Effector memory CD4-positive, alpha-beta T cell (primary cell): ENCODE measurements at regions not wholly inside any gene's neighbourhood (a gene's known extent, or its start where the extent isn't known, plus 50 kb on each side); places are given as distances from the start of the nearest gene placed in this dataset.

Experiments
- DNase-seq, 3 donors: peaks; one replicate each; pipeline ENCODE4 v3.0.0-alpha.2; 2020
- H3K27ac ChIP-seq: 2 replicates; pipeline ENCODE4 v1.7.0; 2013; ENCODE audit warnings: mild to moderate bottlenecking, low read length, moderate library complexity; ENCODE audit not compliant: insufficient read depth, poor library complexity, severe bottlenecking
- H3K27me3 ChIP-seq: replicated peaks from 2 replicates; pipeline ENCODE4 v1.7.0; 2013; ENCODE audit warnings: mild to moderate bottlenecking, low read length; ENCODE audit not compliant: insufficient read depth, control insufficient read depth, poor library complexity, severe bottlenecking
- H3K36me3 ChIP-seq: 2 replicates; pipeline ENCODE4 v1.7.0; 2013; ENCODE audit warnings: mild to moderate bottlenecking, low read length, moderate library complexity; ENCODE audit not compliant: control insufficient read depth, insufficient read depth
- H3K4me1 ChIP-seq: 2 replicates; pipeline ENCODE4 v1.7.0; 2013; ENCODE audit warnings: low read length, mild to moderate bottlenecking; ENCODE audit not compliant: control insufficient read depth, insufficient read depth, poor library complexity, severe bottlenecking
- H3K4me3 ChIP-seq: 2 replicates; pipeline ENCODE4 v1.7.0; 2013; ENCODE audit warnings: low read length, low read depth, mild to moderate bottlenecking; ENCODE audit not compliant: insufficient read depth, poor library complexity, severe bottlenecking
- H3K9me3 ChIP-seq: 2 replicates; pipeline ENCODE4 v1.7.0; 2013; ENCODE audit warnings: mild to moderate bottlenecking, low read length, moderate library complexity; ENCODE audit not compliant: control insufficient read depth

- H3K36me3 ChIP-seq, result no peaks in the 10 kb centered on the region
Observed at GRCh38 chr11:70537576-70538571, 139.5 kb downstream of the CTTN start.

GRCh38 chr11:70538641-70539359, 140.5 kb downstream of the CTTN start:
- no peaks in the 10 kb centered on the region for H3K4me1 ChIP-seq
- no peaks in the 10 kb centered on the region for H3K27me3 ChIP-seq
- H3K27ac ChIP-seq, result no peak overlapping the region
- H3K9me3 ChIP-seq, result no peaks in the 10 kb centered on the region
- no peak for DNase-seq
- H3K4me3 ChIP-seq, result no peak overlapping the region
- H3K36me3 ChIP-seq, result no peaks in the 10 kb centered on the region

More at GRCh38 chr11:70537576-70538571, 139.5 kb downstream of the CTTN start:
- H3K4me1 ChIP-seq, result no peaks in the 10 kb centered on the region
- H3K27ac ChIP-seq, result no peak overlapping the region
- H3K4me3 ChIP-seq, result no peak overlapping the region
- DNase-seq, result no peak
- H3K27me3 ChIP-seq, result no peaks in the 10 kb centered on the region
- H3K9me3 ChIP-seq, result no peaks in the 10 kb centered on the region

- no peak for DNase-seq
- Histone ChIP-seq H3K36me3 (no peaks in the 10 kb centered on the region), H3K4me1 (no peaks in the 10 kb centered on the region), H3K4me3 (no peak overlapping the region), H3K27me3 (no peaks in the 10 kb centered on the region), H3K27ac (no peak overlapping the region), H3K9me3 (no peaks in the 10 kb centered on the region)
Observed at GRCh38 chr11:70539360-70540095, 141.2 kb downstream of the CTTN start.

- Histone ChIP-seq H3K27me3 (no peaks in the 10 kb centered on the region), H3K36me3 (no peaks in the 10 kb centered on the region), H3K4me1 (no peaks in the 10 kb centered on the region), H3K27ac (no peak overlapping the region), H3K4me3 (no peak overlapping the region), H3K9me3 (no peaks in the 10 kb centered on the region)
- no peak for DNase-seq
Observed at GRCh38 chr11:70540196-70540595, 141.9 kb downstream of the CTTN start.

GRCh38 chr11:70541176-70541575, 142.8 kb downstream of the CTTN start:
- Histone ChIP-seq H3K27me3 (no peaks in the 10 kb centered on the region), H3K27ac (no peak overlapping the region), H3K4me1 (no peaks in the 10 kb centered on the region), H3K4me3 (no peak overlapping the region), H3K9me3 (no peaks in the 10 kb centered on the region), H3K36me3 (no peaks in the 10 kb centered on the region)
- no peak for DNase-seq

GRCh38 chr11:70541699-70542098, 143.4 kb downstream of the CTTN start:
- no peak overlapping the region for H3K27ac ChIP-seq
- H3K36me3 ChIP-seq, result no peaks in the 10 kb centered on the region
- no peak for DNase-seq
- H3K27me3 ChIP-seq, result no peaks in the 10 kb centered on the region
- no peaks in the 10 kb centered on the region for H3K9me3 ChIP-seq
- no peaks in the 10 kb centered on the region for H3K4me1 ChIP-seq
- H3K4me3 ChIP-seq, result no peak overlapping the region

- Histone ChIP-seq H3K4me3 (no peak overlapping the region), H3K36me3 (no peaks in the 10 kb centered on the region), H3K4me1 (no peaks in the 10 kb centered on the region), H3K27me3 (no peaks in the 10 kb centered on the region), H3K27ac (no peak overlapping the region), H3K9me3 (no peaks in the 10 kb centered on the region)
- DNase-seq, result no peak
Observed at GRCh38 chr11:70542406-70542805, 144.1 kb downstream of the CTTN start.

GRCh38 chr11:70542811-70543210, 144.5 kb downstream of the CTTN start:
- no peaks in the 10 kb centered on the region for H3K27me3 ChIP-seq
- no peak overlapping the region for H3K4me3 ChIP-seq
- no peaks in the 10 kb centered on the region for H3K4me1 ChIP-seq
- H3K9me3 ChIP-seq, result no peaks in the 10 kb centered on the region
- no peak overlapping the region for H3K27ac ChIP-seq
- DNase-seq, result no peak
- H3K36me3 ChIP-seq, result no peaks in the 10 kb centered on the region

- Histone ChIP-seq H3K9me3 (no peaks in the 10 kb centered on the region), H3K27ac (no peak overlapping the region), H3K4me3 (no peak overlapping the region), H3K27me3 (no peaks in the 10 kb centered on the region), H3K4me1 (no peaks in the 10 kb centered on the region), H3K36me3 (no peaks in the 10 kb centered on the region)
- no peak for DNase-seq
Observed at GRCh38 chr11:70543611-70544010, 145.3 kb downstream of the CTTN start.
